Renal cortex interstitium (tissue), 11 donors: ENCODE measurements at regions not wholly inside any gene's neighbourhood (a gene's known extent, or its start where the extent isn't known, plus 50 kb on each side); places are given as distances from the start of the nearest gene placed in this dataset.
"Not testable (repeated sequence)": the region's sequence is repeated elsewhere in the genome, so short reads cannot be mapped to it uniquely, and the experiment has no call there.

Experiments
- DNase-seq, 11 donors: peaks; one replicate each; pipeline ENCODE4 v3.0.0-alpha.2; 2013; ENCODE audit warnings: low read depth in 9 of 11, low spot score in 4 of 11; ENCODE audit errors: extremely low read depth in 1 of 11

DNA sequence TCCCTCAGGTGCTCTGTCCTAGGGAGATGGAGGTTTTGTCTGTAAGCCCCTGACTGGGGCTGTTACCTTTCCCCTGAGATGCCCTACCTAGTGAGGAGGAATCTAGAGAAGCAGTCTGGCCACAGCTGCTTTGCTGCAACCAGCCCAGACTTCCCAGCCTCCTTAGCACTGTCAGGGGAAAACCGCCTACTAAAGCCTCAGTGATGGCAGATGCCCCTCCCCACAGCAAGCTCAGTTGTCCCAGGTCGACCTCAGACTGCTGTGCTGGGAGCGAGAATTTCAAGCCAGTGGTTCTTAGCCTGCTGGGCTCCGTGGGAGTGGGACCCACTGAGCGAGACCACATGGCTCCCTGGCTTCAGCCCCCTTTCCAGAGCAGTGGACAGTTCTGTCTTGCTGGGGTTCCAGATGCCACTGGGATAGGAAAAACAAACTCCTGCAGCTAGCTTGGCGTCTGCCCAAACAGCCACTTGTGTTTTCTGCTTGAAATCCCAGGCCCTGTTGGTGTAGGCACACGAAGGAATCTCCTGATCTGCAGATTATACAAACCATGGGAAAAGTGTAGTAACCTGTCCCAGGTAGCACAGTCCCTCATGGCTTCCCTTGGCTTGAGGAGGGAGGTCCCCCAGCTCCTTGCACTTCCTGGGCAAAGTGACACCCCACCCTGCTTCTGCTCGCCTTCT lies 146.4 kb upstream of the PROKR2 start:
- no peak for DNase-seq

GRCh38 chr20:5453745-5454144 lies 137.0 kb upstream of the PROKR2 start:
- DNase-seq = not testable (repeated sequence)

- DNase-seq = not testable (repeated sequence)
Measured at GRCh38 chr20:5453316-5453715, 136.6 kb upstream of the PROKR2 start.

DNA sequence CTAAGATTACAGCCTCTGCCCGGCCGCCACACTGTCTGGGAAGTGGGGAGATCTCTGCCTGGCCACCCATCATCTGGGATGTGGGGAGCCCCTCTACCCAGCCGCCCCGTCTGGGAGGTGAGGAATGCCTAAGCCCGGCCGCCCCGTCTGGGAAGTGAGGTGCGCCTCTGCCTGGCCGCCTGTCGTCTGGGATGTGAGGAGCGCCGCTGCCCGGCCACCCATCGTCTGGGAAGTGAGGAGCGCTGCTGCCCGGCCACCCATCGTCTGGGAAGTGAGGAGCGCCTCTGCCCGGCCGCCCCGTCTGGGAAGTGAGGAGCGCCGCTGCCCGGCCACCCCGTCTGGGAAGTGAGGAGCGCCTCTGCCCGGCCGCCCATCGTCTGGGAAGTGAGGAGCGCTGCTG lies 135.9 kb upstream of the PROKR2 start:
- not testable (repeated sequence) for DNase-seq

GRCh38 chr20:5452286-5452685 lies 135.5 kb upstream of the PROKR2 start:
- not testable (repeated sequence) for DNase-seq

DNA sequence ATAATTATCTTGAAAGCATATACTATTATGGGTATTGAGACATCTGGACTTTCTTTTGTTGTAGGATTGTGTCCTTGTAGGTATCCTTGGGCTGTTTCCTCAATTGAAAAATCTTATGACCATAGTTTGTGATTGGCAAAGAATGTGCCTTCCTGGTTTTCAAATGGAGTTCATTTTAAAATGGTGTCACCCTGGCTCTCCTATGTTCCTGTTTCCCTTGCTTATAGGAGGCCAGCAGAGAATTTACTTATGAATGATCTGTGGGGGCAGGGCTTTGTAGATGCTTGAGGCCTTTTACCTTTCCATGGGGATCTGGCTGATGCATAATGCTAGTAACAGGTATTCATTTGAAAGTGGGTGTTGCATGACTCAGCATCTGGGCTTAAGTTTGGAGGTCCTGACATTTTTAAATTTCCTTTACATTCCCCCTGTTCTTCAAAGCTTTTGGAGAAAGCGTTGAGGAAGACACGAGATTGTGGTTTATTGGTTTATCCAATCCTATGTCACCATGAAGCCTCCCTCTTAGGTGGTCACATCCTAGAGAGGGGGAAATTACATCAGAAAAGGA lies 135.0 kb upstream of the PROKR2 start:
- DNase-seq = no peak

DNA sequence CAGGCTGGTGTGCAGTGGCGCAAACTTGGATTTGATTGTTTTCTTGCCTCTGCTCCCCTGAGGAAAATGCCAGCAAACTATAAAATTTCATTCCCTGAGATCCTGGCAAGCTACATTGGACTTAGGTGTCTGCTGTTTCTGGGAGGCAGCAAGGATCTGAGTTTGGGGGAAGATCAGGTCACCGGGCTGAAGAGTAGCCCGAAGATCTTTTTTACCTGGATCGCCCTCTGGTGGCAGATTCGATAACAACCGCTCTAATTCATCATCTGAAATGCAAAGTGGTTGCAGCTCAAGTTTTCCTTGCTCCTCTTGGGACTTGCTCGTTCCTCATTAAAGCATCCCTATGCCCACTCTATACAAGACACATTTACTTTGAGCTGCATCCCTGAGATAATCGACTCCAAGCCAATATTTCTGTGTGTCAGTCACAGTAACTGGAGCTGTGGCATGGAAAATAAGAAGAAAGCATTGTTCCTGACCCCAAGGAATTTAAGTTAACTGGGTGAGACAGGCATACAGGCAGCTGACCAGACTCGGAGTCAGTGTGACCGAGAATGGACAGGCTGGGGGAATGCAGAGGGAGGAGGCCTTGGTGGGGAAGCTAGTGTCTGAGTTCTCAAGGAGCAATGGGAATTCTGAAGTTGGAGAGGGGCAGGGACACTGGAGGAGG lies 131.8 kb upstream of the PROKR2 start:
- DNase-seq = peak in 4 of 11 donors; percentile 17 to 46 (median 29)

- no peak for DNase-seq
Measured at GRCh38 chr20:5447188-5447587, 130.4 kb upstream of the PROKR2 start.

DNA sequence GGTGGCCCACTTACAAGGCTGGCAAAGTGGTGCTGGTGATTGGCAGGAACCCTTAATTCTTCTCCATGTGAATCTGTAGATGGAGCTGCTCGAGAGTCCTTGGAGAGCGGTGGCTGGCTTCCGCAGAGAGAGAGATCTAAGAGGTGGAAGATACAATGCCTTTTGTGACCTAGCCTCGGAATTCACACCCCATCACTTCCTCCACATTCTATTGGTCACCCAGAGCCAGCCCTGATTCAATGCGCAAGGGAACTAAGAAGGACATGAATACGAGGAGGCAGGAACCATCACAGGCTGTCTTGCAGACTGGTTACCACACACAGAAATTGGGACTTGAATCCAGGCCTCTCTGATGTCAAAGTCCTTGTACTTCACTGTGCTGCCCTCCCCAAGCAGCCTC lies 128.9 kb upstream of the PROKR2 start:
- DNase-seq = no peak

- DNase-seq = no peak
Measured at GRCh38 chr20:5442101-5442500, 125.3 kb upstream of the PROKR2 start.

- DNase-seq = no peak
Measured at GRCh38 chr20:5434116-5434515, 117.4 kb upstream of the PROKR2 start.

DNA sequence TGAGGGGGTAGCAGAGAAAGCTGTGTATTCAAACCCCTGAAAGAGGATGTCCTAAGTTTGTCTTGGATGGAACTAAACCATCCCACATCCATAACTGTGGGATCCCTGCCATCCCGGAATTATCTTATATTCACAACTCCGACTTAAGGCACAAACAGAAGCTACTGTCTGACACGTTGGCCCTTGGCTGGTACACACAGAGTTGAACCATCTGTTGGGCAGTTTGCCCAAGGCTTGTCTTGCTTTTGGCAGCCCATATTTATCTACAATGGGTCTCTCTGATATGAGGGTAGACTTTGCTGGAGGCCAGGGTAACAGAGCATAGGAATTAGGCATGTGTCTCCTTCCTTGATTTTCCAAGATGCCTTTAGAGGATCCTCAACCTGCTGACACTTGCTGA lies 116.6 kb upstream of the PROKR2 start:
- no peak for DNase-seq

DNA sequence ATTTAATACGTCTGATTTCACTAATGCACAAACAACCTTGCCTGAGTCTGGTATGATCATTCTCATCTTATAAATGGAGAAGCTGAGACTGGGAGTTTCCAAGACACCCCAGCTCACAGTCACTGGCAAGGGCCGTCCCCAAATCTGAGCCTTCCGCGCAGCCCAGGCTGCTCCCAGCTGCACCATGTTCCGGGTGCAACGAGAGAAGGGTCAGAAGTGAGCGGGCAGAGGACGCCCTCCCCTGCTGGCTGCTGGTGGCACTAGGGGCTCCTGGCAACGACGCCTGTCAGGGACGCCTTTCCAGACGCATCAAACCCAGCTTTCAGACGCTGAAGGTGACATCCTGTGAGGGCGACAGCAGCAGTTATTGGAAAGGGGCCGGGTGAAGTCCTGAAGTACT lies 115.3 kb upstream of the PROKR2 start:
- DNase-seq = no peak

DNA sequence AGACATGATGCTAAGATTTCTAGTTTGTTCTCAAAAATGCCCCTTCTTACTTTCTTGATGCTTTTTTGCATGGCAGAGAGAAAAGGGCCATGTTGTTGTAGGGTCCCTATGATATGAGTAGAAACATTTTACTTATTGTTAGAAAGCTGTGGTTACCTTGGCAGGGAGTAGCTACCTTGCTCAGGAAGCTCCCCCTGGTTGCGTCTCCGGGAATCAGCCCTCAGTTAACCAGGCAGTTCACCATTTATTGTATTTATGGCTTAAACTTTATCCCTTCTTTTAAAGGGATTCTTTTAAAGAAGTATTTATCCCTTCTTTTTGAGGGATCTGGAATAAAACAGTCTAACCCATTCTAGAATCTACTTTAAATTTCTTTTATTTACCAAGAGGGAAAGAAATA lies 113.9 kb upstream of the PROKR2 start:
- no peak for DNase-seq

DNA sequence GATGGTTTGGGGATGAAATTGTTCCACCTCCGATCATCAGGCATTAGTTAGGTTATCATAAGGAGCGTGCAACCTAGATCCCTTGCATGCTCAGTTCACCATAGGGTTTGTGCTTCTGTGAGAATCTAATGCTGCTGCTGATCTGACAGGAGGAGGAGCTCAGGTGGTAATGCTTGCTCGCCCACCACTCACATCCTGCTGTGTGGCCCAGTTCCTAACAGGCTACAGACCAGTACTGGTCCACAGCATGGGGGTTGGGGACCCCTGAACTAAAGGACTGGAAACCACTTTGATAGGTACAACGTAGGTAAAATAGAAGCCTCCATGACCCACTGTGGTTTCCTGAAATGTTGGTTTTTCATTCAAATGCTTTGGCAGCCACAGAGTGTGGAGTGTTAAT lies 109.3 kb upstream of the PROKR2 start:
- DNase-seq = no peak

DNA sequence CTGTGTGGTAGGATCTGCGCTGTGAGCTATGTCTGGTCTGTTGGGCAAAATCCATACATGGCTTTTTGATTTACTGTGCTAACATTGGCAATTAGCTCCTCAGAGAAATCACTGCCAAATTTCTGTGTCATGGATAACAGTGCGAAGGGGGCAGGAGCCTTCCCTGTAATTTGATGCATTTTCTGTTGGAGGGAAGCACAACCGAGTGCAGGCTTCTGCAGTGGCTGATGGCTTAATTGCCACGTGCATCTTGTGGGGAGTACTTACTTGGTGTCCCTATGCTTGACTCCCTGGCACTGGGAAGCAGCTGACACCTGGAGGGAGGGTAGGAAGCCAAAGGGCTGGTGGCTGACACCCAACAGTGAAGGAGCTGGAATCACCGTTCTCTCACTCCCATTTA lies 99.3 kb upstream of the PROKR2 start:
- DNase-seq = no peak

DNA sequence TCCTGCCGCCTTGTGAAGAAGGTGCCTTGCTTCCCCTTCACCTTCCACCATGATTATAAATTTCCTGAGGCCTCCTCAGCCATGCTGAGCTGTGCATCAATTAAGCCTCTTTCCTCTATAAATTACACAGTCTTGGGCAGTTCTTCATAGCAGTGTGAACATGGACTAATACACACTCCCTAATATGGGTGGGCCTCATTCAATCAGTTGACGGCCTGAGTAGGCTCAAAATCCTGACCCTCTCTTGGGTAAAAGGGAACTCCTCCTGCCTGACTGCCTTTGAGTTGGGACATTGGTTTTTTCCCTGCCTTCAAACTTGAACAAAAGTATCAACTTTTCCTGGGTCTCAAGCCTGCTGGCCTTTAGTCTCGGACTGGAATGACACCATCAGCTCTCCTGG lies 96.6 kb upstream of the PROKR2 start:
- DNase-seq = no peak

DNA sequence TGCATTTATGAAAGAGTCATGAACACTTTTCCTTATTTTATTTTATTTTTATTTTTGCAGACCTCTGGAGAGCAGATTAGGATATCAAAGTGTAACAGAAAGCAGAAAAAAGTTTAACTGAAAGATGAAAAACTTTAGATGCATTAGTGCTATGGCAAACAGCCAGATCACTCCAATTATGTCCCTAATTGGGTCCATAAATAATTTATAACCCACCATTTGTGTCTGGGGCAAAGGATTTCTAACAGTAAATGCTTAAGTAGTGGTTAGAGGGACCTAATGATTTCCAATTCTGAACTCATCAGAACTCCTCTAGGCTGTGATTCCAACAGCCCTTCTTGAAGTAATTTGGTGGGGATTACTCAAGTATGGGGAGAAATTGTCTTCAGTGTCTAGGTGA lies 93.7 kb upstream of the PROKR2 start:
- no peak for DNase-seq

DNA sequence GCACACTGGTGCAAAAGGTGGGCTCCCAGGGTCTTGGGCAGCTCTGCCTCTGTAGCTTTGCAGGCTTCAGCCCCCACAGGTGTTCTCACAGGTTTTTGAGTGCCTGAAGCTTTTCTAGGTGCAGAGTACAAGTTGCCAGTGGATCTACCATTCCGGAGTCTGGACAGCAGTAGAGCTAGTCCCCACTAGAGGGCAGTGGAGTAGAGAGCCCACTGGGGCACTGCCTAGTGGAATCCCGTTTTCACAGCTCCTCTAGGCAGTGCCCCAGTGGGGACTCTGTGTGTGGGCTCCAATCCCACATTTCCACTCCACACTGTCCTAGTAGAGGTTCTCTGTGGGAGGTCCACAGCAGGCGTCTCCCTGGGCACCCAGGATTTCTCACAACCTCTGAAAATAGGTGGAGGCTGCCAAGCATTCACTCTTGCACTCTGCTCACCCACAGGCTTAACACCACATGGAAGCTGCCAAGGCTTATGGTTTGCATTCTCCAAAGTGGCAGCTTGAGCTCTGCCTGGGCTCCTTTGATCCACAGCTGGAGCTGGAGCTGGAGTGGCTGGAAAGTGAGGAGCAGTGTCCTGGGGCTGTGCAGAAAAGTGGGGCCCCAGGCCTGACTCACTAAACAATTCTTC lies 86.3 kb upstream of the PROKR2 start:
- DNase-seq = no peak

GRCh38 chr20:5401277-5401875 lies 84.6 kb upstream of the PROKR2 start:
- DNase-seq = no peak
